IMR-90 (cell line): ENCODE measurements at regions not wholly inside any gene's neighbourhood (a gene's known extent, or its start where the extent isn't known, plus 50 kb on each side); places are given as distances from the start of the nearest gene placed in this dataset.

Source experiments
- ATAC-seq: fragments of 200-7000 bp; cut with Tn5 transposase; 2 replicates; pipeline ENCODE4 v1.9.1; 2020; ENCODE audit warnings: low read depth, mild to moderate bottlenecking, moderate library complexity
- BruUV-seq: library from RNA; stranded (reverse); fragments of 400-500 nt; replicated peaks from 2 replicates; lab custom pipeline; 2021; lab: Mats Ljungman, UMichigan
- CTCF ChIA-PET: fragments of 300-600 bp; formaldehyde crosslinking; extraction: SDS; loops from one replicate; lab custom pipeline; 2021; ENCODE audit warnings: antibody characterized with exemption; lab: Yijun Ruan, JAX
- POLR2A ChIA-PET: fragments of 300-600 bp; sonication (Branson Sonifier 250); formaldehyde crosslinking; loops from one replicate; lab custom pipeline; 2022; ENCODE audit warnings: antibody characterized with exemption; ENCODE audit not compliant: unreplicated experiment; lab: Charles Lee
- DNase-seq: peaks from one replicate; pipeline ENCODE4 v3.0.0; 2013
- H2AFZ ChIP-seq: replicated peaks from 2 replicates; pipeline ENCODE3; 2013; ENCODE audit warnings: low read length, mild to moderate bottlenecking; ENCODE audit not compliant: poor library complexity
- H2AK5ac ChIP-seq: 2 replicates; pipeline ENCODE4 v1.6.1; 2013; ENCODE audit warnings: low read depth, low read length, inconsistent platforms
- H2AK9ac ChIP-seq: replicated peaks from 2 replicates; pipeline ENCODE3; 2013; ENCODE audit warnings: mild to moderate bottlenecking, low read depth, low read length, moderate library complexity; ENCODE audit not compliant: poor library complexity
- H2BK120ac ChIP-seq: 2 replicates; pipeline ENCODE4 v1.6.1; 2013; ENCODE audit warnings: low read depth, low read length, inconsistent platforms
- H2BK15ac ChIP-seq: 3 replicates; pipeline ENCODE4 v1.6.1; 2013; ENCODE audit warnings: low read depth, low read length, inconsistent platforms
- H2BK20ac ChIP-seq: 2 replicates; pipeline ENCODE4 v1.6.1; 2013; ENCODE audit warnings: low read depth, mild to moderate bottlenecking, inconsistent platforms, low read length, moderate library complexity
- H2BK5ac ChIP-seq: 2 replicates; pipeline ENCODE4 v1.6.1; 2013; ENCODE audit warnings: mild to moderate bottlenecking, low read depth, low read length, inconsistent platforms; ENCODE audit not compliant: poor library complexity, severe bottlenecking
- H3K14ac ChIP-seq: replicated peaks from 2 replicates; pipeline ENCODE4 v1.6.1; 2013; ENCODE audit warnings: low read depth, low read length, inconsistent platforms
- H3K18ac ChIP-seq: 2 replicates; pipeline ENCODE4 v1.6.1; 2013; ENCODE audit warnings: low read depth, low read length, control low read depth
- H3K23ac ChIP-seq: 2 replicates; pipeline ENCODE4 v1.6.1; 2013; ENCODE audit warnings: low read depth, low read length, inconsistent platforms
- H3K27ac ChIP-seq: 2 replicates; pipeline ENCODE4 v1.5.1; 2013; ENCODE audit warnings: mild to moderate bottlenecking, control low read depth, low read length; ENCODE audit not compliant: insufficient read depth
- H3K27me3 ChIP-seq: 2 replicates; pipeline ENCODE4 v1.6.1; 2013; ENCODE audit warnings: low read length; ENCODE audit not compliant: control insufficient read depth, insufficient read depth
- H3K36me3 ChIP-seq: 2 replicates; pipeline ENCODE4 v1.6.1; 2013; ENCODE audit warnings: low read length, mixed read lengths; ENCODE audit not compliant: control insufficient read depth, insufficient read depth
- H3K4ac ChIP-seq: 2 replicates; pipeline ENCODE4 v1.6.1; 2013; ENCODE audit warnings: low read depth, low read length, inconsistent platforms
- H3K4me1 ChIP-seq: 2 replicates; pipeline ENCODE4 v1.6.1; 2013; ENCODE audit warnings: low read length, mixed read lengths; ENCODE audit not compliant: control insufficient read depth, insufficient read depth
- H3K4me2 ChIP-seq: 2 replicates; pipeline ENCODE4 v1.6.1; 2013; ENCODE audit warnings: low read depth, mild to moderate bottlenecking, control low read depth, low read length, moderate library complexity
- H3K4me3 ChIP-seq: 2 replicates; pipeline ENCODE4 v1.5.1; 2013; ENCODE audit warnings: low read depth, mild to moderate bottlenecking, control low read depth, low read length, moderate library complexity; ENCODE audit not compliant: insufficient read depth
- H3K56ac ChIP-seq: 2 replicates; pipeline ENCODE4 v1.6.1; 2013; ENCODE audit warnings: low read length, inconsistent platforms; ENCODE audit not compliant: insufficient read depth; ENCODE audit errors: extremely low read depth
- H3K79me1 ChIP-seq, 2 experiments: 2 replicates each; pipeline ENCODE4 v1.6.1; 2013; ENCODE audit warnings: low read length in 2 of 2, inconsistent platforms in 1 of 2, low read depth in 1 of 2
- H3K9ac ChIP-seq: 2 replicates; pipeline ENCODE4 v1.6.1; 2013; ENCODE audit warnings: low read depth, low read length, control low read depth
- H3K9me1 ChIP-seq: 2 replicates; pipeline ENCODE4 v1.6.1; 2013; ENCODE audit warnings: low read length, inconsistent platforms; ENCODE audit not compliant: insufficient read depth
- H3K9me3 ChIP-seq: 2 replicates; pipeline ENCODE4 v1.6.1; 2013; ENCODE audit warnings: low read length; ENCODE audit not compliant: control insufficient read depth, insufficient read depth
- H4K20me1 ChIP-seq: 2 replicates; pipeline ENCODE4 v1.6.1; 2013; ENCODE audit warnings: low read length, inconsistent platforms; ENCODE audit not compliant: insufficient read depth
- H4K5ac ChIP-seq: 2 replicates; pipeline ENCODE4 v1.6.1; 2013; ENCODE audit warnings: mild to moderate bottlenecking, low read depth, low read length, control low read depth
- H4K8ac ChIP-seq, 2 experiments: 2 replicates each; pipeline ENCODE4 v1.6.1; 2013; ENCODE audit warnings: low read depth in 2 of 2, low read length in 2 of 2, control low read depth in 1 of 2, inconsistent platforms in 1 of 2
- H4K91ac ChIP-seq: 2 replicates; pipeline ENCODE4 v1.6.1; 2013; ENCODE audit warnings: low read depth, low read length, inconsistent platforms; ENCODE audit not compliant: insufficient read depth
- CEBPB ChIP-seq: IDR thresholded peaks from 2 replicates; pipeline ENCODE4 v1.6.1; 2012; ENCODE audit warnings: low read depth, low read length, improper control_type of control experiment
- ELK1 ChIP-seq: fragments of 150-350 bp; IDR thresholded peaks from 2 replicates; pipeline ENCODE4 v1.6.1; 2016; ENCODE audit warnings: low read depth, mild to moderate bottlenecking, low read length, moderate library complexity, borderline replicate concordance
- RCOR1 ChIP-seq: IDR thresholded peaks from 2 replicates; pipeline ENCODE4 v1.6.1; 2012; ENCODE audit warnings: mild to moderate bottlenecking, low read length, improper control_type of control experiment; ENCODE audit not compliant: insufficient replicate concordance
- SMC3 ChIP-seq: fragments of 150-350 bp; IDR thresholded peaks from 2 replicates; pipeline ENCODE4 v1.6.1; 2016; ENCODE audit warnings: low read depth, mild to moderate bottlenecking, antibody characterized with exemption, low read length, moderate library complexity
- dilution Hi-C: fragments of 300-500 bp; cut with HindIII; formaldehyde crosslinking; loops from one replicate; pipeline ENCODE4 v1.14.3; 2018; ENCODE audit warnings: low sequenced_read_pairs; ENCODE audit not compliant: unreplicated experiment
- in situ Hi-C: fragments of 300-500 bp; cut with MboI; formaldehyde crosslinking; loops from 3 replicates; pipeline ENCODE4 v1.14.3; 2019; ENCODE audit warnings: low sequenced_read_pairs, inconsistent platforms, mixed read lengths
- intact Hi-C: fragments of 100-400 bp; cut with micrococcal nuclease; formaldehyde crosslinking; loops from 2 replicates; pipeline ENCODE4 v1.10.0; 2022
- TF ChIP-seq, protein P1 (sequence below): fragments of 150-350 bp; IDR thresholded peaks from 2 replicates; pipeline ENCODE4 v1.6.1; 2017; ENCODE audit warnings: mild to moderate bottlenecking, antibody characterized with exemption, low read length, low read depth
- TF ChIP-seq, protein P2 (sequence below): conservative IDR thresholded peaks from 2 replicates; pipeline ENCODE4 v1.5.1; 2012; ENCODE audit warnings: mild to moderate bottlenecking, low read depth, low read length, improper control_type of control experiment

DNA sequence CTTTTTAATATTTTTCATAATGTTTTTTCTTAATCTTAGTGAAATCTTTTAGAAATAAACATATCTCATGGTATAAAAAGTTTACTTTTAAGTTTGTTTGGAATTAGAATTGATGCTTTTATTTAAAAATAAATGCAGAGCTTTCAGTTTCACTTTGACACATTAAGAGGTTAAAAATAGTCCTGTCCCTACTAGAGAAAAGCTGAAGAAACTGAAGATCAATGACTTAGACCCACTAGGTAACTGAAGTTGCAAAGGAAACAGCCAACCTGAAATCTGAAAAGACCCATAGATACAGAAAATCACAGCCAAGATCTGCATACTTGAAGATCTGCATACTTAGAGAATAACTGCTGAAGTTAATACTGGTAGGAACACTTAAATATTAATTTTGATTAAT is 237.6 kb downstream of the RAP2B start:
- no peak overlapping the region for H3K23ac ChIP-seq
- BruUV-seq: no TSS peak
- no peak overlapping the region for H2BK120ac ChIP-seq
- TF ChIP-seq SMC3 (no peak), ELK1 (no peak), RCOR1 (no peak), CEBPB (no peak)
- TF ChIP-seq, protein P1, sequence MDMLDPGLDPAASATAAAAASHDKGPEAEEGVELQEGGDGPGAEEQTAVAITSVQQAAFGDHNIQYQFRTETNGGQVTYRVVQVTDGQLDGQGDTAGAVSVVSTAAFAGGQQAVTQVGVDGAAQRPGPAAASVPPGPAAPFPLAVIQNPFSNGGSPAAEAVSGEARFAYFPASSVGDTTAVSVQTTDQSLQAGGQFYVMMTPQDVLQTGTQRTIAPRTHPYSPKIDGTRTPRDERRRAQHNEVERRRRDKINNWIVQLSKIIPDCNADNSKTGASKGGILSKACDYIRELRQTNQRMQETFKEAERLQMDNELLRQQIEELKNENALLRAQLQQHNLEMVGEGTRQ: no peak
- TF ChIP-seq, protein P2, sequence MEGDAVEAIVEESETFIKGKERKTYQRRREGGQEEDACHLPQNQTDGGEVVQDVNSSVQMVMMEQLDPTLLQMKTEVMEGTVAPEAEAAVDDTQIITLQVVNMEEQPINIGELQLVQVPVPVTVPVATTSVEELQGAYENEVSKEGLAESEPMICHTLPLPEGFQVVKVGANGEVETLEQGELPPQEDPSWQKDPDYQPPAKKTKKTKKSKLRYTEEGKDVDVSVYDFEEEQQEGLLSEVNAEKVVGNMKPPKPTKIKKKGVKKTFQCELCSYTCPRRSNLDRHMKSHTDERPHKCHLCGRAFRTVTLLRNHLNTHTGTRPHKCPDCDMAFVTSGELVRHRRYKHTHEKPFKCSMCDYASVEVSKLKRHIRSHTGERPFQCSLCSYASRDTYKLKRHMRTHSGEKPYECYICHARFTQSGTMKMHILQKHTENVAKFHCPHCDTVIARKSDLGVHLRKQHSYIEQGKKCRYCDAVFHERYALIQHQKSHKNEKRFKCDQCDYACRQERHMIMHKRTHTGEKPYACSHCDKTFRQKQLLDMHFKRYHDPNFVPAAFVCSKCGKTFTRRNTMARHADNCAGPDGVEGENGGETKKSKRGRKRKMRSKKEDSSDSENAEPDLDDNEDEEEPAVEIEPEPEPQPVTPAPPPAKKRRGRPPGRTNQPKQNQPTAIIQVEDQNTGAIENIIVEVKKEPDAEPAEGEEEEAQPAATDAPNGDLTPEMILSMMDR: no peak
- intact Hi-C loops (loop anchor here (10.0 kb wide), 1 partner anchor 235 kb away; the partner anchor contains the start of gene RAP2B), dilution Hi-C loops (no loop called here), in situ Hi-C loops (no loop called here)
- ATAC-seq: peak; percentile 17; the same call in 1 of the 2 replicates
- no peak overlapping the region; the same call in 1 of the 2 replicates for H3K18ac ChIP-seq
- no peak overlapping the region for H3K14ac ChIP-seq
- H4K20me1 ChIP-seq: no peaks in the 10 kb centered on the region
- H3K27me3 ChIP-seq: no peaks in the 10 kb centered on the region
- no peak overlapping the region for H3K4me3 ChIP-seq
- no peak overlapping the region for H4K91ac ChIP-seq
- no peak overlapping the region for H2BK5ac ChIP-seq
- no peak overlapping the region for H3K4ac ChIP-seq
- DNase-seq: no peak
- H4K8ac ChIP-seq: no peak overlapping the region
- H2BK15ac ChIP-seq: no peak overlapping the region
- H3K9ac ChIP-seq: no peak overlapping the region
- H3K79me1 ChIP-seq: no peaks in the 10 kb centered on the region
- no peak overlapping the region for H3K27ac ChIP-seq
- H3K4me2 ChIP-seq: peak overlapping the region; percentile 90; the same call in 1 of the 2 replicates
- H3K9me3 ChIP-seq: no peaks in the 10 kb centered on the region
- no peak overlapping the region for H2AFZ ChIP-seq
- no peaks in the 10 kb centered on the region for H3K4me1 ChIP-seq
- POLR2A ChIA-PET: interaction anchor here (0.5 kb wide), 1 partner anchor 18 kb away, joined by 5 read pairs; no protein-coding TSS in a partner anchor
- no peaks in the 10 kb centered on the region for H3K9me1 ChIP-seq
- H2BK20ac ChIP-seq: no peak overlapping the region
- H2AK5ac ChIP-seq: no peak overlapping the region
- CTCF ChIA-PET: interaction anchor here (0.7 kb wide), 1 partner anchor 394 kb away, joined by 4 read pairs; no protein-coding TSS in a partner anchor
- H2AK9ac ChIP-seq: no peak overlapping the region
- no peak overlapping the region for H3K56ac ChIP-seq
- H4K5ac ChIP-seq: peak overlapping the region; percentile 81; the same call in 1 of the 2 replicates
- no peaks in the 10 kb centered on the region for H3K36me3 ChIP-seq
